Fibroblast of lung (primary cell): ENCODE measurements at regions not wholly inside any gene's neighbourhood (a gene's known extent, or its start where the extent isn't known, plus 50 kb on each side); places are given as distances from the start of the nearest gene placed in this dataset.

Source experiments
- CTCF ChIP-seq, 2 donors: IDR thresholded peaks in 1 of 2; conservative IDR thresholded peaks in 1 of 2; 1 replicate in 1 of 2; 2 replicates in 1 of 2; pipeline ENCODE4 v1.5.1; 2011 to 2012; ENCODE audit warnings: low read length in 2 of 2, control low read depth in 1 of 2, inconsistent platforms in 1 of 2, low read depth in 1 of 2, mild to moderate bottlenecking in 1 of 2
- EZH2 ChIP-seq: IDR thresholded peaks from 2 replicates; pipeline ENCODE4 v1.5.1; 2012; ENCODE audit warnings: low read length, control low read depth, mild to moderate bottlenecking; ENCODE audit errors: missing control alignments

- no peak for TF ChIP-seq CTCF (conservative IDR thresholded peaks at IDR 0.05 in 1 of 2, IDR thresholded peaks at IDR 0.05 in 1 of 2; ENCODE audit: low read depth in 1 of 2, low read length in 2 of 2)
- no peak for TF ChIP-seq EZH2
These were observed 312.2 kb upstream of the SPRED2 start for GRCh38 chr2:65744477-65745200.
